Ascending aorta (tissue), 2 donors: ENCODE measurements at regions not wholly inside any gene's neighbourhood (a gene's known extent, or its start where the extent isn't known, plus 50 kb on each side); places are given as distances from the start of the nearest gene placed in this dataset.

Source experiments
- DNase-seq, 2 donors: peaks; one replicate each; pipeline ENCODE4 v3.0.0-alpha.2; 2019; ENCODE audit warnings: low spot score in 2 of 2
- H3K27ac ChIP-seq, 2 donors: fragments of 200-600 bp; sonication (generic); one replicate each; pipeline ENCODE4 v1.5.1; 2016 to 2017; ENCODE audit warnings: mild to moderate bottlenecking in 1 of 2
- H3K27me3 ChIP-seq: fragments of 200-600 bp; sonication (generic); one replicate; pipeline ENCODE4 v1.5.1; 2017
- H3K36me3 ChIP-seq, 2 donors: fragments of 200-600 bp; sonication (generic); one replicate each; pipeline ENCODE4 v1.5.1; 2016
- H3K4me1 ChIP-seq, 2 donors: fragments of 200-600 bp; sonication (generic); one replicate each; pipeline ENCODE4 v1.5.1; 2016 to 2017; ENCODE audit warnings: mild to moderate bottlenecking in 1 of 2
- H3K4me3 ChIP-seq, 2 donors: fragments of 200-600 bp; sonication (generic); one replicate each; pipeline ENCODE4 v1.5.1; 2016 to 2017; ENCODE audit warnings: mild to moderate bottlenecking in 1 of 2
- H3K9me3 ChIP-seq, 2 donors: fragments of 200-600 bp; sonication (generic); one replicate each; pipeline ENCODE4 v1.5.1; 2016
- intact Hi-C: fragments of 100-400 bp; cut with DNase I; formaldehyde crosslinking; loops from one replicate; pipeline ENCODE4 v1.15.1; 2023
- TF ChIP-seq, protein P1 (sequence below), 3 experiments: fragments of 200-600 bp in 2 of 3; fragments of 450-650 bp in 1 of 3; sonication (generic) in 2 of 3; IDR thresholded peaks; one replicate each; pipeline ENCODE4 v1.5.1; 2016 to 2019; ENCODE audit warnings: antibody characterized with exemption in 3 of 3, mild to moderate bottlenecking in 1 of 3, moderate library complexity in 1 of 3

- no peaks in the 10 kb centered on the region for H3K27me3 ChIP-seq
- no peaks in the 10 kb centered on the region for H3K9me3 ChIP-seq
- DNase-seq: no peak
- intact Hi-C loops: no loop called here
- H3K4me3 ChIP-seq: no peak overlapping the region
- no peaks in the 10 kb centered on the region for H3K4me1 ChIP-seq
- H3K27ac ChIP-seq: no peak overlapping the region
- TF ChIP-seq, protein P1, sequence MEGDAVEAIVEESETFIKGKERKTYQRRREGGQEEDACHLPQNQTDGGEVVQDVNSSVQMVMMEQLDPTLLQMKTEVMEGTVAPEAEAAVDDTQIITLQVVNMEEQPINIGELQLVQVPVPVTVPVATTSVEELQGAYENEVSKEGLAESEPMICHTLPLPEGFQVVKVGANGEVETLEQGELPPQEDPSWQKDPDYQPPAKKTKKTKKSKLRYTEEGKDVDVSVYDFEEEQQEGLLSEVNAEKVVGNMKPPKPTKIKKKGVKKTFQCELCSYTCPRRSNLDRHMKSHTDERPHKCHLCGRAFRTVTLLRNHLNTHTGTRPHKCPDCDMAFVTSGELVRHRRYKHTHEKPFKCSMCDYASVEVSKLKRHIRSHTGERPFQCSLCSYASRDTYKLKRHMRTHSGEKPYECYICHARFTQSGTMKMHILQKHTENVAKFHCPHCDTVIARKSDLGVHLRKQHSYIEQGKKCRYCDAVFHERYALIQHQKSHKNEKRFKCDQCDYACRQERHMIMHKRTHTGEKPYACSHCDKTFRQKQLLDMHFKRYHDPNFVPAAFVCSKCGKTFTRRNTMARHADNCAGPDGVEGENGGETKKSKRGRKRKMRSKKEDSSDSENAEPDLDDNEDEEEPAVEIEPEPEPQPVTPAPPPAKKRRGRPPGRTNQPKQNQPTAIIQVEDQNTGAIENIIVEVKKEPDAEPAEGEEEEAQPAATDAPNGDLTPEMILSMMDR (IDR thresholded peaks at IDR 0.05): no peak
- no peaks in the 10 kb centered on the region for H3K36me3 ChIP-seq
Observed at GRCh38 chr17:51347851-51348584, 87.7 kb downstream of the UTP18 start.

DNA sequence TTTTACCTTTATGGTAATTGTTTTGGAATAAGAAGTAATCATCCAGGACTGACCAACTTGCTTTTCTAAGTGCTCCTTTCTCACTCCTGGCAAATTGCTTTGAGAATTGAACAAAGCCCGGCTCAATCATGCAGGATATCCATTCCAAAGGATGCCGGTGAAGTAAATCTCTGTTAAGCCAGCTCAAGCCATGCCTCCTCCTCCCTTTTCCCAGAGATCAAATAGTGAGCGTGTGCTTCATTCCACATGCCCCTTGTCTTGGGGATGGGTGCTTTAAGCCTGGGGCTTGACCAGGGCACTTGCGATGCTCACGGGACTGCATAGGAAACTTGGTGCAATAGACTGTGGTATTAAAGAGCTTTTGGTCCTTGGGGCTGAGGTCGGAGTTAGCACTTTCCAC lies 90.7 kb downstream of the UTP18 start:
- Histone ChIP-seq H3K27me3 (no peaks in the 10 kb centered on the region), H3K36me3 (no peaks in the 10 kb centered on the region), H3K4me1 (no peaks in the 10 kb centered on the region), H3K4me3 (no peak overlapping the region), H3K9me3 (no peaks in the 10 kb centered on the region), H3K27ac (no peak overlapping the region)
- intact Hi-C loops: no loop called here
- no peak for DNase-seq
- TF ChIP-seq, protein P1 (IDR thresholded peaks at IDR 0.05): no peak

- H3K4me3 ChIP-seq: no peak overlapping the region
- H3K9me3 ChIP-seq: no peaks in the 10 kb centered on the region
- no peaks in the 10 kb centered on the region for H3K36me3 ChIP-seq
- no peaks in the 10 kb centered on the region for H3K27me3 ChIP-seq
- no peak for DNase-seq
- intact Hi-C loops: no loop called here
- no peaks in the 10 kb centered on the region for H3K4me1 ChIP-seq
- H3K27ac ChIP-seq: no peak overlapping the region
- TF ChIP-seq, protein P1 (IDR thresholded peaks at IDR 0.05): no peak
Observed at GRCh38 chr17:51351890-51352289, 91.5 kb downstream of the UTP18 start.

DNA sequence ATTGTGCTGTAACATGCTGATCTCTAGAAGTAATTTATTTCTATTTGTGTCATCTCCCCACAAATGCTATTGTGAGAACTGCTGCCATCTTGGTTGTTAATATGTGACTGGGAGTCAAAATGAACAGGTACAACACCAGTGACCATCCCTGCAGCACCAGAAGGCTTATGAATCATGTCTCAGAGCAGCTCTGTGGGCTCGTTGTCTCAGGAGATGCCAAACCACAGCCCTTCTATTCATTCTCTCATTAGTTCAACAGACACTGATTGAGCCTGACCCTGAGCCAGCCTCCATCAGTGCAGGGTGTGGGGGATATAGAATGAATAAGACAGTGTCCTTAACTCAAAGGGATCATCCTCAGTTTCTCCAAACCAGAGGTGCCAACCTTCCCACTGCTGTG lies 92.5 kb downstream of the UTP18 start:
- TF ChIP-seq, protein P1 (IDR thresholded peaks at IDR 0.05): no peak
- Histone ChIP-seq H3K4me3 (no peak overlapping the region), H3K27ac (no peak overlapping the region), H3K27me3 (no peaks in the 10 kb centered on the region), H3K9me3 (no peaks in the 10 kb centered on the region), H3K4me1 (no peaks in the 10 kb centered on the region), H3K36me3 (no peaks in the 10 kb centered on the region)
- intact Hi-C loops: no loop called here
- DNase-seq: no peak

DNA sequence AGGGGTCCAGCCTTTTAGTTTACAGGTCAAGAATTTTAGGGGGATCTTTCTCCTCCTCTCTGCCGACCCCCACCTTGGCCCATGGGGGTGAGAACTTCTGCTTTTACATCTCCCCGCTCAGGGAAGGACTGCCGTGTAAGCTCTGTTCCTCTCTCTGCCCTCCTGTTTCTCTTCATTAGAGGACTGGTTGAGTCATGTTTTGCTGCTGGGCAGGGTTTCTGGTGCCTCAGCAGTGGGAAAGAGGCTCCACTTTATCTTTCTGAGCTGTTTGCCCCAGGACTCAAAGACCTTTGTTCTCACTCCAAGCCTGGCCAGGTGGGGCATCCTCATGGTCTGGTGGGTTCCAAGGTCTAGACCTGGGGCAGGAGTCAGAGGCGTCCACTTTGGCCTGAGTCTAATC lies 93.0 kb downstream of the UTP18 start:
- Histone ChIP-seq H3K27ac (no peak overlapping the region), H3K4me3 (no peak overlapping the region), H3K4me1 (no peaks in the 10 kb centered on the region), H3K36me3 (no peaks in the 10 kb centered on the region), H3K9me3 (no peaks in the 10 kb centered on the region), H3K27me3 (no peaks in the 10 kb centered on the region)
- intact Hi-C loops: no loop called here
- TF ChIP-seq, protein P1 (IDR thresholded peaks at IDR 0.05): no peak
- DNase-seq: no peak

DNA sequence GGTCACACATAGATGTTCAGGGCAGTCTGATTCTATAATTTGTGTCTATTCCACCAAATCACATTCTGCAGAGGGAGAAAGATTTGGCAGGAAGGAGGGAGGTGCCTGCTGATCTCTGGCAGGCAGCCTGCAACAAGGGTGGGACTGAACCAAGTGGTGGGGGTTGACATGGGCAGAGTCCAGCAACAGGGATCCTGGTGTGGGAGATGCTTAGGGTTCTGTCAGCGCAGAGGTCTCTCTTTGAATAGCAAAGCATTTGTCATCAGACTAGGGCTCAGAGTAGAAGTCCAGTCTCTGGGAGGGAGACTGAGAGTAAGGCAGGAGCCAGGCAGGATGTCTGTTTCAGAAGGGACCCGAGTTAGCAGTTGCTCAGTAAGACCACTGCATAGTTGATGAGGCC lies 94.6 kb downstream of the UTP18 start:
- Histone ChIP-seq H3K4me3 (no peak overlapping the region), H3K9me3 (no peaks in the 10 kb centered on the region), H3K36me3 (no peaks in the 10 kb centered on the region), H3K4me1 (no peaks in the 10 kb centered on the region), H3K27me3 (no peaks in the 10 kb centered on the region), H3K27ac (no peak overlapping the region)
- intact Hi-C loops: no loop called here
- no peak for DNase-seq
- TF ChIP-seq, protein P1 (IDR thresholded peaks at IDR 0.05): no peak
